ENCODE measurements at regions not wholly inside any gene's neighbourhood (a gene's known extent, or its start where the extent isn't known, plus 50 kb on each side); places are given as distances from the start of the nearest gene placed in this dataset.

DNA sequence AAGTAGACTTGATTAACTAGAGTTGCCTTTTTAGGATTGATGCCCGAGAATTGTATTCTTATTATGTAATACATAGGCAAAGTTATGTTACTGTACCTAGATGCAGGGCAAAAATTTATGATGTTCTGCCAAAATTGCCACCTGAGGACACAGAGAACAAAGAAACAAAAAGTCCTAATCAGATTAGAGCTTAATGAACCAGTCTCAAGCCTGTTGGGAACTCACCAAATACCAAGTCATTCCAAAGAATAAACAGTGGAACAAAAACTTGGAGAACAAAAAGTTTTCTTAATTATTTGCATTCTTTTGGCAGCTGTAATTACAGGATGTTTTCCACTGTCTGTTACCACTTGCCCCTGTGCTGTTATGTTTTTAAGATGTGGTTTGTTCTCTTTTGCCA is 154.7 kb upstream of the SGK1 start:
- DNase-seq: no peak

DNA sequence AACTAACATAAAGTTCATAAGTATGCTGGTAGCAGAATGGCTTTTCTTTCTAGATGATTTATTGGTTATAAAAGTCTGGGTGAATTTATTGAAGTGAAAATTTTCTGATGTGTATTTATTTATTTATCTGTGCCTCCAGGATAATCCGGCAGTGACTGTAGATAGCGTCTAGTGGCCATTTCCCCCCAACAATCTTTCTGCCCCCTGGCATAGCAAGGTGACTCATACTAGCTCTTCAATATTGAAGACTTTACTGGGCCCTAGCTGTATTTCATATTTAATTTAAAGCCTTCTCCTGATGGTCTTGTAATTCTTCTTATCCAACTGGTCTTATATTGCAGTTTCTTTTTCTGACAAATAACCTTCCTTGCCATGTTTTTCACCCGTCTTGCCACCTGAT is 154.1 kb upstream of the SGK1 start:
- no peak for DNase-seq

DNA sequence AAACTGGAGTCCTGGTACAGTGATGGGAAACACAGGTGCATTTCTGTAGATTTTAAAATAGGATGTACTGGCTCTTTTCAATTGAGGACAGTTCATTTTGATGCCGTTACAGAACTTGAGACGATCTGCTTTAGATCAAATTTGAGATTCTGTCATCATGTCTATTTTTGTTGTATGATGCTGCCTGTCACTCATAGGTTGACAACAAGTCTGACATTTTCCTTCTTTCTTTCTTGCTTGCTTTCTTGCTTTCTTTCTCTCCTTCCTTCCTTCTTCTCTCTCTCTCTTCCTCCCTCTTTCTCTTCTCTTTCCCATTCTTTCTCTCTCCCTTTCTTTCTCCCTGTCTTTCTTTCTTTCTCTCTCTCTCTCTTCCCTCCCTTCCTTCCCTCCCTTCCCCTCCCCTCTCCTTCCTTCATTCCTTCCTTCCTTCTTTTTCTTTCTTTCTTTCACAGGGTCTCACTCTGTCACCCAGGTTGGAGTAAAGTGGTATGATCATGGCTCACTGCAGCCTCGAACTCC is 152.6 kb upstream of the SGK1 start:
- no peak for DNase-seq

DNA sequence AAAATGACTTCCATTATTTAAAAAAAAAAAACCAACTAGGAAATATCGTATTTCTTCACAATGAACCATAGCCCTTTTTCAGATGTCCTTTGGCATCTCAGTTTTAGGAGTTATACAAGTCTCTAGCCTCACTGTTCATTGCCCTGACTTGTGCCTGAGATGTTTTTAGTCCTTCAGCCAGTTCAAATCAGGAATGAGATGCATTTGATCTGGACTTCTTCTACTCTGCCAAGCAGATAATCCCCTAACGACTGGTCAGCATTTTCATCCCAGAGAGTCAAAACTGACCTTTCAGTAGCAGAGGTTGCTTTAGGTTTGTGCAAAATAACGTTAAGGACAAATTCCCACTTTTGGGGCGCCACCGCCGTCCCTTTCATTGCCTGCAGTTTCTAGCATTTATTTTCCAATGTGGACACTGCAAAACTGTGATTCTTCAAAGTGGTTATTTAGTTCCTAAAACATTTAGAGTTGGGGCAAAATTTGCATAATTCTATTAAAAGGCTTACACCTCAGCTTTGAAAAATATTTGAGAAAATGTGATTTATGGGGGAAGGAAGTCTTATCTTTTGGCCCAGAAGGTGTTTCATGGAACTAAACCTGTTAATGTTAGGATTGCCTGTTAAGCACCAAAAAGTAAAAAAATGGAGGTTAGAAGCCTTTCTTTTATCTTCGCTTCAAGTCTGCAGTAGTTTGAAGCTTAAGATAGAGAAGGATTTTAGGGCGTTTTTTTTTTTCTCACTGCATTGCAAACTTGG is 152.0 kb upstream of the SGK1 start:
- no peak for DNase-seq

DNA sequence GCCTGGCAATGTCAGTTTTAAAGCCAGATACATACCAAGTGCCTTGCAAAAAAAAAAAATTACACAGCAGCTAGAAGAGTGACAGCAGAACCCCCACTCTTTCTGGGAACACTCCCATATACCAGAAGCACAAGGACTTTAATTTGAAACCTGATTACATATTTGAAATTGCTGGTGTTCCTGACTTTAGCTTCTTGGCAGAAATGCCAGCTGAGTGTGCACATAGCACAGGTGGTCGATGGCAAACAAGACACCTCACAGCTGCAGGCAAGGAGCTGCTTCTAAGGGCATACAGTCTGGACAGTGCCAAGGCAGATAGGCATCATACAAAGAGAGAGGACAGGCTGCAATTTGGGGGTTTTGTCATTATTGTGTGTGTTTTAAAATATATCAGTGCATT is 150.7 kb upstream of the SGK1 start:
- no peak for DNase-seq

DNA sequence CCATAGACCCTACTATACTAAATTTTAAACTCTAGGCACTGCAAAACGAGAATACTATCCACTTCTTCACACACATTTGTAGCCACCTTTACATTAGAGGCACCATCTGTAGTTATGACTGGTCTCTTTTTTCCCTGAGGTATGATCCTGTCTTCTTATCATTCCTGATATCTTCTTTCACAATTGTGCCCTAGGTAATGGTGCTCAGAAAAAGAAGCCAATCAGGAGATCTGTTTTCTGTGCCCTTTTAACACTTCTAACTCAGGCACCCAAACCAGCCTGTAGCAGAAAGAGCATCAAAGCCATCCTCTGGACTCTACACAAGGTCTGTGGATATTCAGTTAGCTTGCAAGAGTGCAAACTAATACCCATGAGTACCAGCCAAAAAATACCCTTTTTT is 149.7 kb upstream of the SGK1 start:
- DNase-seq: no peak

DNA sequence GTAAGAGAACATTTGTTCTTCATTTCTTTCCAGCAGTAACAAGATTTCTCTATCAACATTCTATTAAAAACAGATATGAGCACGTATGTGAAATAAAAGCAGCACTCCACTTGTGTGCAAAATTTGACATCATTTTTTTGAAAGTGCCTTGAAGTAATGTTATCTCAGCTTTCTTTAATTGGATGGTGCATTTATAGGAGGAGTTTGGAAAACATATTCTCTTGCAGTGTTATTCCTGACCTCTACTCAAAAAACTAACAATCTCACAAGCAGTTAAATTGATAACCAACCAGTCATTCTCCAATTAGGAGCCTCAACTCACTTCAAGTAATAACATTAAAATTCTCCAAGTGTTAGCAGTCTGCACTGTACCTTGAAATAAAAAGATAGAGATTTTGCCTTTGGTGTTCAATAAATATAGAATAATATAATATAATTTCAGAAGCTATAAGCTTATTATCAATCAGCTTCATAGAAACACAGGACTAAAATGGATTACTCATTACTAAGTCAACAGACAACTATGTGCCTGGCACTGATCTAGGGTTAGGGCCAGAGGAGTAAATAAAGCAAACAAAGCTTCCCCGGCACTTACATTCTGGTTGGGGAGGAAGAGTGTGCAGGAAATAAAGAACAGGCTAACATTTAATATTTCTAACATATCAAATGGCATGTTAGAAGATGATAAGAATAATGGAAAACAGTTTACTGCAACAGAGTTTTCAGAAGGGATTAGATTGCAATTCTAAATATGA is 149.0 kb upstream of the SGK1 start:
- DNase-seq: no peak

DNA sequence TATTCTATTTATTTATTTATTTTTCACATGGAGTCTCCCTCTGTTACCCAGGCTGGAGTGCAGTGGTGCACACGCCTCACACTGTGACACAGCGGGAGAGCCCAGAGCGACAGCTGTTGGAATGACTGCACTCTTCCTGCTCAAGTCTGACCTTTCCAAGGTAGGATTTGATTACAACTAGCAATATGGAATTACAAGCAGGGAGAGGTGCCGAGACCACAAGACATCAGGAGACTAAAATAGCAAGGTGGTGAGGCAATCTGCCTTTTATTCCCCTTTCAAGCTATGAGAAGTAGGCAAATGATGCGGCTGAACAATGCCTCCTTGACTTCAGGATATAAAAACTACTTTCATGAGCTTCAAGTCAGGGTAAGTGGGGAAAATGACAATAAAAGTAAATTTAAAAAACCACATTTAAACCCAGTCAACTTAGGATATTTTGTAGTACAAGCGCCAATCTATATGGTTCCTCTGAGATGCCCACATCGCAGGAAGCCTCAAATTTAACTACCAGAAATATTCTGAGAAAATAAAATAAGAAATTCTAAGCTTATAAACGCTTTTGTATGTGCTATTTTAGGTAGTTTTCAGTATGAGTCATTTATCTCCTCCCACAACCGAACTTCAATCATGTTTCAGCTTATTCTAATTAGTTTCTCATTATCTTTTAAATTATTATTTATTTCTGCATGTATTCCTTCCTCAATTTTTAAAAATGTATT is 146.9 kb upstream of the SGK1 start:
- no peak for DNase-seq

DNA sequence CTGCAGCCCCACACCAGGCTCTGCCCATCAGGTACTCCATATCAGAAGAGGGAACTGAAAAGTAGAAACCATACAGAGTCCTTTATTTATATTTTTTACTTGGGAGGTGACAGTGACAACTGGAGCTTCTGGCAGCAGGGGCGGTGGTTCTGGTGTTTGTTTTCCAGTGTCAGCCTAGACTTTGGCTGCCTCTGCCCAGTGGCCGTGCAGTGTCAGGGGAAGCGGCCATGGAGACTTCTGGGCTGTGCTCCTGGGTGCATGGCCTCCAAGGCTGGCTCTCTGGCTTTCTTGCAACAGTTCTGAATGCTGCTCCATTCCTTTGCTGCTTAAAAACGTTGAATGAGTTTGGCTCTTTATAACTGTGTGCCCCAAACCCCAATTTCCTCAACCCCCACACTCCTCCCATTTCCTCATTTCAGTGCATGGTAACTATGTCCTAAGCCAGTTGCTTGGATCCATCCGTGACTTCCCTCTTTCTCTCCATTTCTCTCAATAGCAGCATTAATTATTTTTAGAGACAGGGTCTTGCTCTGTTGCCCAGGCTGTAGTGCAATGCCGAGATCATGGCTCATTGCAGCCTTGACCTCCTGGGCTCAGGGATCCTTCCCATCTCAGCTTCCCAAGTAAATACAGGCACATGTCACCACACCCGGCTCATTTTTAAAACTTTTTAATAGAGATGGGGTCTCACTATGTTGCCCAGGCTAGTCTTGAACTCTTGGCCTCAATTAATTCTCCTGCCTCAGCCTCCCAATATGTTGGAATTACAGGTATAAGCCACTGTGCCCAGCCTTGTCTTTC is 141.1 kb upstream of the SGK1 start:
- DNase-seq: no peak

DNA sequence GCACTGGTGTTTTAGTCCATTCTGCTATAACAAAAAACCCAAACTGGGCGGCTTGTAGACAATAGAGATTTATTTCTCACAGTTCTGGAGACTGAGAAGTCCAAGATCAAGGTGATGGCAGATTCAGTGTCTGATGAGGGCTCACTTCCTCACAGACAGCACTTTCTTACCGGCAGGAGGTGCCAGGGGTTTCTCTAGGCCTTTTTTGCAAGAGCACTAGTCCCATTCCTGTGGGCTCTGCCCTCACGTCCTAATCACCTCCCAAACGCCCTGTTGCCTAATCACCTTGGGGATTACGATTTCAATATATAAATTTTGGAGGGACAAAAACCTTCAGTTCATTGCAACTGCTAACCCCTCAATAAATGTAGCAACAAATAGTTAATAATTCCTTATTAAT is 140.0 kb upstream of the SGK1 start:
- DNase-seq: no peak

DNA sequence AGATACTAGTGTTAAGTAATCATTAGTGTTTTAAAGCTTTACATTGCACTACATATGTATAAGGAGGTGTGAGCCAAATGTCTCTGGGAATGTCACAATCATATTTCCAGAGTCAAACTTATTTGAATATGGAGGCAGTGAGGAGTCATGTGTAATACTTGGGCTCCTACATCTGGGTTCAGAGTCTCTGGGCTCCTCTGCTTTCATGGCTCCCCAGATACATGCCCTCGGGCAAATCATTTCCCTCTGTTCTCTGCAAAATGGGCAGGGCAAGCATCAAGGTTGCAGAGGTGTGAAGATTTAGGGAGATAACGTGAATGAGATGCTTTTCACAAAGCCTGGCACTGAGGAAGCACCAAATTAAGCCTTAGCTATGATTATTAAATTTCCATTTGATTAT is 138.3 kb upstream of the SGK1 start:
- peak; percentile 38 for DNase-seq

DNA sequence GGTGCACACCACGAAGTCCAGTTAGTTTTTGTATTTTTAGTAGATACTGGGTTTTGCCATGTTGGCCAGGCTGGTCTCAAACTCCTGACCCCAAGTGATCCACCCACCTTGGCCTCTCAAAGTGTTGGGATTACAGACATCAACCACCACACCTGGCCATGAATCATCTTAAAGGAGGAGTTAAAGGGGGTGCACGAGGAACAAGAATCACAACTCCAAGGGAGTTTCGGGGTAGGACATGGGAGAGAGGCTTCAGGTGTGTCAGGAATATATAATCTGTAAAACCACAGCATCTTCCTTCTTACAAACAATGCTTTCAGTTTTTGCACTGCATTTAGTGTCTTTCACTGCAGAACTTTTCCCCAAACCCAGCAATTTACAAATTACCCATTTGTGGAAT is 137.4 kb upstream of the SGK1 start:
- DNase-seq: no peak

DNA sequence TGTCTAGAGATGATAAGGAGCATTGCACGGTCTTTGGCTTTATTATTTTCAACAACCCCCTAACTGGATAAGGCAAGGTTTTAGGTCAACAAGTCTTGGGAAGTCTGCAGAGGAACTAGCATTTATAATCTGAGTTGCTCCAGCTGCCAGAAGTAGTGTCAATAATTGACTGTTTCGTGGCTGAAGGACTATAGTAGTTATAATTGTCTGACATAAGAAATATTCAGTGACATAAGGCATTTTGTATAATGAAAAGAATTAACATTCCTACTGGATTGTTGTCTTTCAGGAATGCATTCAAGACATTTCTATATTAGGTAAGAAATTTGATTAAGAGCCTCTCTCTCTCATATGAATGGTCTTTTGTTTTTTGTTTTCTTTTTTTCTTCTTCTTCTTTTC is 136.9 kb upstream of the SGK1 start:
- no peak for DNase-seq

DNA sequence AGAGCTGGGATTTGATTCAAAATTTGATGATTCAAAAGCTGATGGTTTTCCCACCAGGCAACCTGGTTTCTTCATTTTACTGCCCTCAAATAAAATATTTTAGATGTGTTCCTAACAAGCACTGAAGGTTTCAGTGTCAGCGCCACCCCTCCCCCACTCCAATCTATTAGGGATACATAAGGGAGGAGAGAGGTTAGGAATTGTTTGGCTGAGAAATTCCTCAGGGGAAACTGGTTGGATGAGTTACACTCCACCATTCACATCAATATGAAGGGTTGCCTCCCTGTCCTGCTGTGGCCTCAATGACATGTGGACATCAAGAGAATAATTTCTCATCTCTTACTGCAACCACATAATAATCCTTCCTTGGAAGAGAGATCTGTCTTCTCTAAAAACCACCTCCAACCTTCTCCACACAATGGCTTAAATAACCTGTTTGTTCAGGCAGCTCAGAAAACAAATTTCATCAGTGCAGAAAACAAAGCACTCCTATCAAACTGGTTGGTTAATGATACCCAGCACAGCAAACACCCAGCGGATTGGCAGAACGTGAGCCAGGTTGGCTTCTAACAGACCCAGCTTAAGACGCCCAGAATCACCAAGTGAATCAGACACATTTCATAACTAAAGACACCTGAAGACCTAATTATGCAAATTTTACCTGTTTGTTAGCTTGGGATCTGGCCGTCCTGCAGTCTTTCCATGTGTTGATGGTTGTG is 136.0 kb upstream of the SGK1 start:
- DNase-seq: no peak

DNA sequence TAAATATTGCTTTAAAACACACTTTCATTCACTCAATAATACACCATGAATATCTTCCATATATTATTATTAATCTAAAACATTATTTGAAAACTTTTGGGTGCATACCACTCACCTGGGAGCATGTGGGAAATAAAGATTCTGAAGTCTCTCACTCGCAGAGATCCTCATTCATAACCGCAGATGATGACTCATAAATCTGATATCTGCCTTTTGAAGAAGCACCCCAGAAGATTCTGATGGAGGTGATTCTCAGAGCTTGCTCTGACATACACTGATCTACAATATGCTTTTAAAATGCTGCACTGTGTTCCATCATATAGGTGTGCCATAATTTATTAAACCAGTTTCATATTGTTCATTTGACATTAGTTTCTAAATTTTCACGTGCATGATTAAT is 135.0 kb upstream of the SGK1 start:
- DNase-seq: no peak

DNA sequence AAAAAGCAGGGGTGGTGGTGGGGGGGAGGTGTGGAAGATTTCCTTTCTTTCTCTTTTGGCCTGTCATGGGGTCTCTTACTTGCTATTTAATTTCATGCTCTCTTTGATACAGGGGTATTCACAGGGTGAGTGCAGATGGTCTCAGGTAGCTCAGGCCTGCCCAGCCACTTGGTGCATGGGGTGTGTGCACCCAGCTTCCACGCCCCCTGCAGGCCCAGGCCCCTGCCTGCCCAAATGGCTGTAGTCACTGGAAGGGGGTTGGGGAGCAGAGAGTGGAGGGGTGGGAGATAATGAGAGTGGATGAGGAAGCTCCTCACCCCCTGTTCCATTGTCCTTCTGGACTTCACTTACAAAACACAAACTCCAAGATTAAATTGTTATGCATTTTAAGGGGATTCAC is 133.6 kb upstream of the SGK1 start:
- no peak for DNase-seq

DNA sequence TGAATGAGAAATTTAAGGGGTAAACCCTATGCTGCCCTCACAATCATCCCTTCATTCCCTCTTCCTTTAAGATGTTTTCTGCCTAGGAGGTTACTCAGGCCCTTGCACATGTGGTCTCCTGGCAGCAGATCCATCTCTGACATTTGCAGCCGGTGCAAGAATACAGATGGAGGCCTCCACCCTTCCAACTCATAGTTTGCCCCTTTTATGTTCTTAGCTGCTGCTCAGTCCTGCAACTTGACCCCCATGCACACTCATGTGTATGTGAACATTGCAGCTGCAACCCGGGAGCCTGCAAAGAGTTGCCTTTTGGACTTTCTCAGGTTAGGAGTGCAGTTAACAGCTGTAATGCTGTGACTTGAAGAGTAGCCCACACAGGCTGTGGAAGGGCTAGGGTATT is 131.9 kb upstream of the SGK1 start:
- DNase-seq: no peak

DNA sequence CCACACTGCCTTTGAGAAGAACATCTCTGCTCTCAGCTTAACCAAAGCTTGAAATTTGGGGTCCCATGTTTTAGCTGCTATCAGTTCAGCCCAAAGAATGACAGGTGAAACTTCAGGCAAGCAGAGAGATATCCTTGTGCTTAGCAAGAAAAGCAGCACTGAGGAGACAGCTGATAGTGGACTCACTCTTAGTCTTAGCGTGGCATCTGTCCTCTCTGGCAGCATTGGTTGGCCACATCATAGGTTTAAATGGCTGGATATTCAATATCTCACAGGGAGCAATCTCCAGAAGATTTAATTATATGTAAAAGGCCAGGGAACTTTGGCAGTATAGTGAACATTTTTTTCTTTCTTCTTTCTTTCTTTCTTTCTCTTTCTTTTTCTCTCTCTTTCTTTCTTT is 131.1 kb upstream of the SGK1 start:
- no peak for DNase-seq

DNA sequence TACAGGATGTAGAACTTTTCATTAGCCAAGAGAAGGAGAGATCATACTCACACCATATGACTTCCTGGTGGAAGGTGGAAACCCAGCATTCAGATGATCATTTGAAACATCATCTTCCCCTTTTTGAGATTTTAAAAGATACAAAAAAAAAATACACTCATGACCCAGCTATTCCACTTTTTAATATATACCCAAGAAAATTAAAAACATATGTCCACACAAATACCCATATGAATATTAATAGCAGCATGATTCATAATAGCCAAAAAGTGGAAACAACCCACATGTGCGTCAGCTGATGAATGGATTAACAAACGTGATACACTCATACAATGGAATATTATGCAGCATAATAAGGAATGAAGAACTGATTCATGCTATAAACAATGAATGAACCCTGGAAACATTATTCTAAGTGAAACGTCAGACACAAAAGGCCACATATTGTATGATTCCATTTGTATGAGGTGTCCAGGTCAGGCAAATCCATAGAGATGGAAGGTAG is 130.0 kb upstream of the SGK1 start:
- DNase-seq: no peak

DNA sequence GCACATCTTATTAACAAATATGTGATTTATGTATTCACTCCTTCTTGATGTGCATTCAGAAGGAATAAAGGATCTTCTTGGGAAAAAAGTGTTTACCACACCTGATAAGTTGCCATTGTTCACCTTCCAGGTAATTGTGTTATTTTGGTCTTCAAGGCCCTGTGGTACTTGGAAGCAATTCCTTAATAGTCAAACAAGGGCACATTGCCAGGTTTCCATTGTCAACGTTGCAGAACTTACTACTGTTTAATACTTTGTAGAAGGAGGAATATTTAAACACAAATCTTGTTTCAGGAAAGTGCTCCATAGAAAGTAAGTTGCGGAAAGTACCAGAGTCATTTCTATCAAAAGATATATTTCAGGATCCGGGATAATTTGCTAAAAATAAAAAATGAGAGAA is 129.5 kb upstream of the SGK1 start:
- DNase-seq: no peak

DNA sequence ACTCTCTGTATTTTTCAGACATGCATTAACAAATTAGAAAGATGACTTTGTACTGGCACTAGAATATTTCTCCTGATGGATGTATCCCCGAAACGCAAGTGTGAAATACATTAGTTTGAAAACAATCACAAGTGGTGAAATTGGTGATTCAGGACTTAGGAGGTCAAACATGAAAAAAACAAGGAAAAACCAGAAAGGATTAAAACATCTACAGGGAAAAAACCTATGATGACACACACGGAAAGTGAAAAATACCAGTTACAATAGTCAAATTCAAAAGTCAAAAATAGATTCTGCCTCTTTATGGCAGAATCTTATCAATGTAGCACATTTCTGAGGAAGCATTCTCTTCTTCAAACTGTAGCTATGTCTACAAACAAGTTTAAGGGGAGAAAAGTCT is 129.0 kb upstream of the SGK1 start:
- DNase-seq: no peak

DNA sequence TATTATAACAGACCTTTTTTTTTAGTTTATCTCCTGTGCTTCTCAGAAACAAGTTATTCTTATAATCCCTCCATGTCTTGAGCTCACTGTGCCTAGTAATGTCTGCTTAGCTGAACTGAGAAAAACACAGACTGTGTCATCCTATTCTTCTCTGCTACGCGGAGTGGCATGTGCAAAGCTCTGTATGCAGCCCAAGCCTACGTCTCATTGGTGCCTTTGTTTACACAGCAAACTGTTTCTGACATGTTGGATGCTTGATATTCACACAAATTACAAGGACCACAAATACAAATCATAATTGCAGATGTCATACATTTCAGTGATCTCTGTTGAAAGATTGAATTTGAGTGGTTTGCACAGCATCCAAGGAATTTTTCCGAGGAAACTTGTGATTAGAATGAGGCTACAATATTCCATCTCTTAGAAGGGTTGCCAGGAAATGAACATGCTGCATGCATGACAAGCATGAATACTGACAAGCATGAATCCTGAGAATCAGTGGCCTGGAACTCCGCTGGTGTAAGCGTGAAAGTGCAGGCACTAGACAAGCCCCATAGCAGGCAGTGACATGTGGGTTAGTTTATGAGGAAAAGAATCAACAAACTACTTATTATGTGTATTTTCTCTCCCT is 128.4 kb upstream of the SGK1 start:
- no peak for DNase-seq

Measured in activated CD4-positive, alpha-beta T cell treated with anti-CD3 and anti-CD28 coated beads, Interleukin-10, Interleukin-2, amounts not matched to agents 100 ng/mL and 50 ng/mL, durations not matched to agents 16 hours and 8 hours (primary cell).